Brain microvascular endothelial cell (primary cell): ENCODE measurements at regions not wholly inside any gene's neighbourhood (a gene's known extent, or its start where the extent isn't known, plus 50 kb on each side); places are given as distances from the start of the nearest gene placed in this dataset.

Experiments used
- DNase-seq: peaks from one replicate; pipeline ENCODE4 v3.0.0-alpha.2; 2020
- H3K27ac ChIP-seq: fragments of 250-450 bp; sonication (Bioruptor Pico); 2 replicates; pipeline ENCODE4 v1.5.1; 2020; ENCODE audit warnings: mild to moderate bottlenecking, moderate library complexity
- H3K27me3 ChIP-seq: fragments of 250-450 bp; sonication (Bioruptor Pico); replicated peaks from 2 replicates; pipeline ENCODE4 v1.5.1; 2020; ENCODE audit warnings: mild to moderate bottlenecking
- H3K36me3 ChIP-seq: fragments of 250-450 bp; sonication (Bioruptor Pico); replicated peaks from 2 replicates; pipeline ENCODE4 v1.5.1; 2020; ENCODE audit warnings: mild to moderate bottlenecking
- H3K4me3 ChIP-seq: 2 replicates; pipeline ENCODE4 v1.5.1; 2011; ENCODE audit warnings: low read depth, mild to moderate bottlenecking, control low read depth, low read length, moderate library complexity
- CTCF ChIP-seq: IDR thresholded peaks from 2 replicates; pipeline ENCODE4 v1.5.1; 2011; ENCODE audit warnings: low read depth, mild to moderate bottlenecking, moderate library complexity, low read length, control low read depth, inconsistent platforms; ENCODE audit errors: missing control alignments
- in situ Hi-C: cut with HindIII; loops from 2 replicates; pipeline ENCODE4 v1.10.0; 2017; ENCODE audit warnings: low sequenced_read_pairs, low pct_ligation_motif_present

DNA sequence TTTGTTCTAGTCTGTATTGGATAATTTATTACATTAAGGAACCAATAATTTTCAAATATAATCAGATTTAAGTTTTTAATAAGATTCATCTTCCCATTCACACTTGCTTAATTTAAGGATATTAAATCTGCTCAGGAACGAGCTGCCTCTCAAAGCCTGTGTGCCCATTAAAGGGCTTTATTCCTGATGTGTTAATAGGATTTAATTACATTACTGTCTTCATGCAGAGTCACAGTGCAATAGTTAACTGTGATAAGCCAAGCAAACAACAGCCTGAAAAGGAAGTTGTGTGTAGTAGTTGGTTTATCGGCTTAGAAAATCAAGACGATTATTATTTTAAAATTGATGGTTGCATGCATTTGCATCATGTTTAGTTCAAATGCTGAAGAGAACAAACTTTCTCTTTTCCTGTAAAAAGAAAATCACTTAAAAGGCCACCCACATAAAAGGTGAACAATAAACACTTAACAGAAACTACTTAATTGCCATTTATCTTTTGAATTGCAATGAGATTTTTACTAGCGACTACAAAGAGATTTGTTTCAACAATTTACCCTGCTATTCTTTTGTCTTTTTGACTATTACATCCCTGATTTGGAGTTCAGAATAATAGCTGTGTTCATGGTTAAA, 174.6 kb downstream of the RWDD3 start:
- no peaks in the 10 kb centered on the region for H3K27me3 ChIP-seq
- in situ Hi-C loops: no loop called here

DNA sequence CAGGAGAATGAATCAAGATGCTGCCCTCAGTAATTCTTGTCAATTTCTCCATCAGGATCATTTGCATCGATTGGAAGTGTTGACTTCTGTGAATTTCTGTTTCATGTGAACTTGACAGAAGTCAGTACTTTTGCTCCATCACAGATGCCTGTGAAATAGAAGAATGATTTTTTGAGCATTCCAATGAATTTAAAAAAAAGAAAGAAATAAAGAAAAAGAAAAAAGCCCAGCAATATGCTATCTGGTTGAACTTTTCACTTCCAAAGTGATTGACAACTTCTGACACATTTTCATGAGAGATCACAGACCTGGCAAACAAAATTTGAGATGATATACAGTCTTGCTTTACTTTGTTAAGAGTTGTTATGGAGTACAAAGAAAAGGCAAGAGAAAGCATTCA, 175.3 kb downstream of the RWDD3 start:
- no peaks in the 10 kb centered on the region for H3K36me3 ChIP-seq
- no peak for DNase-seq
- TF ChIP-seq CTCF: no peak
- H3K4me3 ChIP-seq: no peak overlapping the region
- no peaks in the 10 kb centered on the region for H3K27me3 ChIP-seq
- in situ Hi-C loops: no loop called here
- no peak overlapping the region for H3K27ac ChIP-seq

More for the DNA sequence above, 174.6 kb downstream of the RWDD3 start:
- Histone ChIP-seq H3K4me3 (no peak overlapping the region), H3K27ac (no peak overlapping the region), H3K36me3 (no peaks in the 10 kb centered on the region)
- no peak for DNase-seq
- no peak for TF ChIP-seq CTCF

- in situ Hi-C loops: no loop called here
- Histone ChIP-seq H3K4me3 (no peak overlapping the region), H3K36me3 (no peaks in the 10 kb centered on the region), H3K27me3 (no peaks in the 10 kb centered on the region), H3K27ac (no peak overlapping the region)
- no peak for TF ChIP-seq CTCF
- no peak for DNase-seq
Observed at GRCh38 chr1:95409901-95410300, 175.9 kb downstream of the RWDD3 start.

- Histone ChIP-seq H3K27me3 (no peaks in the 10 kb centered on the region), H3K27ac (no peak overlapping the region), H3K36me3 (no peaks in the 10 kb centered on the region), H3K4me3 (no peak overlapping the region)
- in situ Hi-C loops: no loop called here
- no peak for DNase-seq
- no peak for TF ChIP-seq CTCF
Observed at GRCh38 chr1:95415146-95415545, 181.1 kb downstream of the RWDD3 start.

GRCh38 chr1:95426772-95427171, 192.8 kb downstream of the RWDD3 start:
- no peak for DNase-seq
- H3K4me3 ChIP-seq: no peak overlapping the region
- H3K27ac ChIP-seq: no peak overlapping the region
- no peak for TF ChIP-seq CTCF
- no peaks in the 10 kb centered on the region for H3K36me3 ChIP-seq
- H3K27me3 ChIP-seq: no peaks in the 10 kb centered on the region
- in situ Hi-C loops: no loop called here

DNA sequence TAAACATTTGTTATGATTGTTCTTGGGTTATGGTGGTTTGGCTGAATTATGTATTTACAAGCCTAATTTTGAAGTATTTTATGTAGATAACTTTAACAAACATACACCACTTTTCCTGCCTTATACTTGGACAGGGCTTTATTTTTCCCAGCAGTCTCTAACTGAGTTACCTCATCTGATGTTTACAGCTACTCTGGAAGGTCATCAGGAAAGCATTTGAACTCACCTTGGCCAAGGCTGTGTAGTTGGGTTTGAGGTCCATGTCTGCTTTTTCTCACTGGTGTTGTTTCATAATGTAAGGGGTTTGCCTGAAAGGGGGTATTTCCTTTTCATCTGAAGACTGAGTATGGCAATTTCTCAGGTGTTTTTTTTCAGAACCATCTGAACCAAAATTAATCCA, 193.5 kb downstream of the RWDD3 start:
- Histone ChIP-seq H3K4me3 (no peak overlapping the region), H3K36me3 (no peaks in the 10 kb centered on the region), H3K27me3 (no peaks in the 10 kb centered on the region), H3K27ac (no peak overlapping the region)
- TF ChIP-seq CTCF: no peak
- in situ Hi-C loops: no loop called here
- DNase-seq: no peak
